T-cell (primary cell): ENCODE measurements at regions not wholly inside any gene's neighbourhood (a gene's known extent, or its start where the extent isn't known, plus 50 kb on each side); places are given as distances from the start of the nearest gene placed in this dataset.

ENCODE experiments used
- ATAC-seq, 4 experiments: fragments of 200-7000 bp in 3 of 4; fragments of 150-1000 bp in 1 of 4; cut with Tn5 transposase; replicated peaks in 1 of 4; 1 replicate in 3 of 4; 2 replicates in 1 of 4; pipeline ENCODE4 v1.10.0; 2021; ENCODE audit warnings: moderate library complexity in 3 of 4, mild to moderate bottlenecking in 2 of 4, moderate number of reproducible peaks in 1 of 4
- CTCF ChIA-PET, 2 donors: fragments of 300-600 bp; sonication (Branson Sonifier 250); formaldehyde crosslinking; loops; one replicate each; lab custom pipeline; 2022; ENCODE audit warnings: antibody characterized with exemption in 2 of 2; lab: Charles Lee
- POLR2A ChIA-PET, 2 donors: fragments of 300-600 bp; sonication (Branson Sonifier 250); formaldehyde crosslinking; loops; one replicate each; lab custom pipeline; 2022; ENCODE audit warnings: antibody characterized with exemption in 2 of 2; lab: Charles Lee
- DNase-seq, 35 experiments: peaks; one replicate each; pipeline versions ENCODE4 v3.0.0 to v3.0.0-alpha.2; 2013 to 2023
- H3K27ac ChIP-seq: one replicate; pipeline ENCODE4 v1.5.1; 2013; ENCODE audit warnings: low read length
- H3K27me3 ChIP-seq, 2 experiments: replicated peaks in 1 of 2; 1 replicate in 1 of 2; 2 replicates in 1 of 2; pipeline versions ENCODE4 v1.6.1 to v1.7.0; 2013; ENCODE audit warnings: low read length in 1 of 2, mixed read lengths in 1 of 2; ENCODE audit not compliant: control insufficient read depth in 2 of 2, insufficient read depth in 2 of 2; ENCODE audit errors: extremely low read depth in 1 of 2
- H3K36me3 ChIP-seq, 2 donors: 1 replicate in 1 of 2; 2 replicates in 1 of 2; pipeline versions ENCODE4 v1.6.1 to v1.7.0; 2013; ENCODE audit warnings: low read length in 1 of 2; ENCODE audit not compliant: control insufficient read depth in 2 of 2, insufficient read depth in 1 of 2; ENCODE audit errors: extremely low read depth in 1 of 2
- H3K4me1 ChIP-seq, 2 experiments: 1 replicate in 1 of 2; 2 replicates in 1 of 2; pipeline versions ENCODE4 v1.6.1 to v1.7.0; 2013; ENCODE audit warnings: low read length in 2 of 2, mixed read lengths in 1 of 2; ENCODE audit not compliant: insufficient read depth in 2 of 2, control insufficient read depth in 1 of 2; ENCODE audit errors: extremely low read depth in 1 of 2
- H3K4me3 ChIP-seq, 2 donors: 1 replicate in 1 of 2; 2 replicates in 1 of 2; pipeline versions ENCODE4 v1.5.1 to v1.7.0; 2013; ENCODE audit warnings: mild to moderate bottlenecking in 2 of 2, low read length in 1 of 2, moderate library complexity in 1 of 2; ENCODE audit not compliant: control insufficient read depth in 1 of 2; ENCODE audit errors: extremely low read depth in 1 of 2
- H3K9me3 ChIP-seq: 2 replicates; pipeline ENCODE4 v1.7.0; 2013
- H3K27ac Mint-ChIP-seq, 2 donors: one replicate each; pipeline ENCODE4 v1.8.0; 2020 to 2021; ENCODE audit warnings: mild to moderate bottlenecking in 2 of 2, mixed read lengths in 2 of 2
- H3K27me3 Mint-ChIP-seq, 2 donors: one replicate each; pipeline ENCODE4 v1.8.0; 2021 to 2022; ENCODE audit warnings: mixed read lengths in 2 of 2
- H3K36me3 Mint-ChIP-seq: one replicate; pipeline ENCODE4 v1.8.0; 2021; ENCODE audit warnings: mixed read lengths
- H3K4me1 Mint-ChIP-seq, 3 donors: one replicate each; pipeline ENCODE4 v1.8.0; 2020 to 2022; ENCODE audit warnings: mixed read lengths in 3 of 3, mild to moderate bottlenecking in 1 of 3
- H3K4me3 Mint-ChIP-seq, 3 donors: one replicate each; pipeline ENCODE4 v1.8.0; 2020 to 2022; ENCODE audit warnings: mild to moderate bottlenecking in 3 of 3, mixed read lengths in 3 of 3, moderate library complexity in 3 of 3
- H3K9me3 Mint-ChIP-seq, 3 donors: one replicate each; pipeline ENCODE4 v1.8.0; 2020 to 2022; ENCODE audit warnings: mixed read lengths in 3 of 3
- WGBS: methylation state at CpG from one replicate; pipeline ENCODE4 v1.1.5; 2013; ENCODE audit warnings: missing lambda C conversion rate; ENCODE audit not compliant: insufficient coverage; 5-methylcytosine and 5-hydroxymethylcytosine counted together

GRCh38 chr7:96441436-96442084 is 119.7 kb upstream of the SLC25A13 start:
- no peak for DNase-seq
- Mint-ChIP-seq H3K36me3 (no peaks in the 10 kb centered on the region), H3K27ac (no peak overlapping the region), H3K27me3 (peaks cover under 1 to 7% of the 10 kb centered on the region in 2 donors), H3K9me3 (peaks cover 0 to 6% (median 0%) of the 10 kb centered on the region in 3 donors), H3K4me3 (no peak overlapping the region), H3K4me1 (no peaks in the 10 kb centered on the region)
- POLR2A ChIA-PET, result no interaction called here
- no peaks in the 10 kb centered on the region for H3K4me1 ChIP-seq
- no peak overlapping the region for H3K27ac ChIP-seq
- no peaks in the 10 kb centered on the region for H3K36me3 ChIP-seq
- H3K4me3 ChIP-seq, result no peak overlapping the region
- WGBS, result 74% methylated on average over 4 of the region's 5 CpGs
- ATAC-seq, result no peak
- H3K27me3 ChIP-seq, result no peaks in the 10 kb centered on the region
- CTCF ChIA-PET, result no interaction called here
- H3K9me3 ChIP-seq, result no peaks in the 10 kb centered on the region

- Histone ChIP-seq H3K36me3 (no peaks in the 10 kb centered on the region), H3K4me1 (no peaks in the 10 kb centered on the region), H3K27ac (no peak overlapping the region), H3K27me3 (no peaks in the 10 kb centered on the region), H3K4me3 (no peak overlapping the region), H3K9me3 (no peaks in the 10 kb centered on the region)
- H3K4me3 Mint-ChIP-seq, result no peak overlapping the region
- H3K27ac Mint-ChIP-seq, result no peak overlapping the region
- DNase-seq, result no peak
- H3K27me3 Mint-ChIP-seq, result peaks cover 4 to 10% of the 10 kb centered on the region in 2 donors
- 94% methylated on average over 2 of the region's 4 CpGs for WGBS
- H3K36me3 Mint-ChIP-seq, result no peaks in the 10 kb centered on the region
- no peaks in the 10 kb centered on the region for H3K4me1 Mint-ChIP-seq
- H3K9me3 Mint-ChIP-seq, result peaks cover 0 to 6% (median 0%) of the 10 kb centered on the region in 3 donors
- ChIA-PET CTCF (no interaction called here), POLR2A (no interaction called here)
- ATAC-seq, result no peak
Observed at GRCh38 chr7:96440328-96440727, 118.4 kb upstream of the SLC25A13 start.

DNA sequence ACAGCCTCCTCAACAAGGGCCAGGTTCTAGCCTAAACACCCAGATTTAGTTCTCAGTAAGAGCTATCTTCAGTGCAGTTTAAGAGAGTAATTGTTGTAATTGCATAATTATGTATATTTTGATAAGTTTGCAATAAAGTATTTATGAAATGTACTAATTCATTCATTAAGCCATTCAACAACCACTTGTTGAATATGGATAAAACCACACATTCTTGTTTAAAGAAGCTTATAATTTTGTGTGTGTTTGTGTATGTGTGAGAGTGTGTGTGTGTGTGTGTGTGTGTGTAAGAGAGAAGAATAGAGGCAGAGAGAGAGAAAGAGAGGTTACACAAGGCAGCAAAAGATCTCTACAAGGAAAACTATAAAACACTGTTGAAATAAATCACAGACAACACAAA is 115.0 kb upstream of the SLC25A13 start:
- H3K4me1 ChIP-seq, result no peaks in the 10 kb centered on the region
- no peaks in the 10 kb centered on the region for H3K36me3 ChIP-seq
- Mint-ChIP-seq H3K9me3 (peaks cover 0 to 6% (median 0%) of the 10 kb centered on the region in 3 donors), H3K27ac (no peak overlapping the region), H3K4me3 (no peak overlapping the region), H3K36me3 (no peaks in the 10 kb centered on the region), H3K4me1 (no peaks in the 10 kb centered on the region), H3K27me3 (peaks cover 4 to 10% of the 10 kb centered on the region in 2 donors)
- H3K4me3 ChIP-seq, result no peak overlapping the region
- ChIA-PET POLR2A (no interaction called here), CTCF (no interaction called here)
- no peaks in the 10 kb centered on the region for H3K27me3 ChIP-seq
- no peak for DNase-seq
- no peak for ATAC-seq
- H3K9me3 ChIP-seq, result no peaks in the 10 kb centered on the region
- no peak overlapping the region for H3K27ac ChIP-seq

GRCh38 chr7:96430356-96430755 is 108.5 kb upstream of the SLC25A13 start:
- Mint-ChIP-seq H3K27ac (no peak overlapping the region), H3K9me3 (no peaks in the 10 kb centered on the region), H3K4me1 (peaks cover 11 to 12% (median 11%) of the 10 kb centered on the region in 3 donors), H3K27me3 (peaks cover 7 to 8% of the 10 kb centered on the region in 2 donors), H3K36me3 (no peaks in the 10 kb centered on the region), H3K4me3 (no peak overlapping the region)
- DNase-seq, result no peak
- Histone ChIP-seq H3K4me3 (no peak overlapping the region), H3K27ac (no peak overlapping the region), H3K9me3 (no peaks in the 10 kb centered on the region), H3K27me3 (peaks cover 0 to 3% of the 10 kb centered on the region in 2 experiments), H3K36me3 (no peaks in the 10 kb centered on the region), H3K4me1 (peaks cover 4 to 14% of the 10 kb centered on the region in 2 experiments)
- 14% methylated on average over 2 of the region's 3 CpGs for WGBS
- ChIA-PET CTCF (no interaction called here), POLR2A (no interaction called here)
- no peak for ATAC-seq

DNA sequence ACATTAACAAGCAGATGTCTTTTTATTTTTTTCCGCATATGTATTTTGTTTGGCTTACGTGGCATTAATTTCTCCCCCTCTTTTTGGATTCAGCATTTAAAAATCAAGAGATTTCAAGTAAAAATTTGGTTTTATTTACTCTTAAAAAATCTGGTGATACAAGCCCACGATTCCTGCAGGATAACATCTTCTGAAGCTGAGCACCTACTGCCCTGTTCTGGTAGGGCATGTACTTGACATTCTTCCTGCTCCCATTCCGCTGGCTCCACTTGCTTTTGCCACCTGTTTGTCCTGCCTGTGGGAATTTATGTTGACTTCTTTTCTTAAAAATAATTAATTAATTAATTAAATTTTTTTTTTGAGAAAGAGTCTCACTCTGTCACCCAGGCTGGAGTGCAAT is 105.2 kb upstream of the SLC25A13 start:
- POLR2A ChIA-PET, result interaction anchor here in 1 of 2 donors (0.8 kb wide), 1 partner anchor 145 kb away, joined by 4 read pairs; no protein-coding TSS in a partner anchor
- Mint-ChIP-seq H3K27ac (no peak overlapping the region), H3K9me3 (no peaks in the 10 kb centered on the region), H3K27me3 (peaks cover 7 to 14% of the 10 kb centered on the region in 2 donors), H3K36me3 (no peaks in the 10 kb centered on the region), H3K4me3 (no peak overlapping the region), H3K4me1 (peaks cover 11 to 12% (median 11%) of the 10 kb centered on the region in 3 donors)
- H3K4me1 ChIP-seq, result peaks cover 4 to 14% of the 10 kb centered on the region in 2 experiments
- WGBS, result no CpG with 5 or more reads among the region's 4 CpGs
- no peaks in the 10 kb centered on the region for H3K36me3 ChIP-seq
- CTCF ChIA-PET, result interaction anchor here in 1 of 2 donors (0.6 kb wide), 1 partner anchor 65 kb away, joined by 3 read pairs; no protein-coding TSS in a partner anchor
- DNase-seq, result no peak
- H3K9me3 ChIP-seq, result no peaks in the 10 kb centered on the region
- no peak for ATAC-seq
- peaks cover 0 to 3% of the 10 kb centered on the region in 2 experiments for H3K27me3 ChIP-seq
- H3K27ac ChIP-seq, result no peak overlapping the region
- no peak overlapping the region for H3K4me3 ChIP-seq

DNA sequence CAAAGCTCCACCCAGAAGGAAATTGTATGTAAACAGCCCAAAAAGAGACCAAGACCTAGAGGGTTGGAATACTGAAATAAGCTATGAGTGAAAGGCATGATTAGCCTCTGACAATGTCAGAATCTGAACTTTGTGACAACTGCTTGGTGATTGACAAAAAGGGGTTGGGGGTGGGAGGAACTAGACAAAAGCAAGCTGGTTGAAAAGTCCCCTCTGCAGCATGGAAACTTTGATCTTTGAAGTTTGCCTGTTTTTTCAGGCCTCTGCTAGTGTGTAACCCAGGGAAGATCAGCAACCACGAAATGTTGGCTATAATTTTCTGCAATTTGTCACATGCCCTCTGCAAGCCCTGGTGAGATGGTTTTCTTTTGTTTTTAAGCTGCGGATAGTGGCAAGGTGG is 104.8 kb upstream of the SLC25A13 start:
- peaks cover 4 to 14% of the 10 kb centered on the region in 2 experiments for H3K4me1 ChIP-seq
- Mint-ChIP-seq H3K27ac (no peak overlapping the region), H3K9me3 (no peaks in the 10 kb centered on the region), H3K4me3 (no peak overlapping the region), H3K27me3 (peaks cover 7 to 14% of the 10 kb centered on the region in 2 donors), H3K36me3 (no peaks in the 10 kb centered on the region), H3K4me1 (peaks cover 11 to 12% (median 11%) of the 10 kb centered on the region in 3 donors)
- POLR2A ChIA-PET, result interaction anchor here in 1 of 2 donors (0.8 kb wide), 1 partner anchor 145 kb away, joined by 4 read pairs; no protein-coding TSS in a partner anchor
- CTCF ChIA-PET, result no interaction called here
- H3K27ac ChIP-seq, result no peak overlapping the region
- H3K36me3 ChIP-seq, result no peaks in the 10 kb centered on the region
- peaks cover 0 to 3% of the 10 kb centered on the region in 2 experiments for H3K27me3 ChIP-seq
- DNase-seq (no peak), ATAC-seq (no peak)
- no peaks in the 10 kb centered on the region for H3K9me3 ChIP-seq
- WGBS, result 20% methylated on average over 1 of the region's 2 CpGs
- H3K4me3 ChIP-seq, result no peak overlapping the region
